HUES64 (cell line): ENCODE measurements at regions not wholly inside any gene's neighbourhood (a gene's known extent, or its start where the extent isn't known, plus 50 kb on each side); places are given as distances from the start of the nearest gene placed in this dataset.
"Not testable (repeated sequence)": the region's sequence is repeated elsewhere in the genome, so short reads cannot be mapped to it uniquely, and the experiment has no call there.

Source experiments
- H3K27ac ChIP-seq: 2 replicates; pipeline ENCODE4 v1.7.0; 2013; ENCODE audit warnings: low read depth, low read length, inconsistent platforms
- H3K27me3 ChIP-seq: 2 replicates; pipeline ENCODE4 v1.6.1; 2013; ENCODE audit warnings: mild to moderate bottlenecking, low read length; ENCODE audit not compliant: insufficient read depth
- H3K36me3 ChIP-seq: 2 replicates; pipeline ENCODE4 v1.6.1; 2013; ENCODE audit warnings: mild to moderate bottlenecking, low read length; ENCODE audit not compliant: insufficient read depth
- H3K4me1 ChIP-seq: 2 replicates; pipeline ENCODE4 v1.6.1; 2013; ENCODE audit warnings: mild to moderate bottlenecking, low read length, moderate library complexity; ENCODE audit not compliant: insufficient read depth
- H3K4me3 ChIP-seq: 2 replicates; pipeline ENCODE4 v1.5.1; 2013; ENCODE audit warnings: mild to moderate bottlenecking, low read length, moderate library complexity
- H3K9ac ChIP-seq: 2 replicates; pipeline ENCODE4 v1.6.1; 2013; ENCODE audit warnings: mild to moderate bottlenecking, low read depth, low read length
- H3K9me3 ChIP-seq: 2 replicates; pipeline ENCODE4 v1.6.1; 2013; ENCODE audit warnings: low read depth, low read length; ENCODE audit not compliant: insufficient read depth
- WGBS: fragments of 150-250, 120-280 bp; methylation state at CpG from one replicate; pipeline ENCODE4 v1.1.7; 2013; ENCODE audit warnings: missing lambda C conversion rate; 5-methylcytosine and 5-hydroxymethylcytosine counted together

GRCh38 chr15:95770196-95770595, 560.3 kb upstream of the NR2F2 start:
- H3K27ac ChIP-seq: 0 out of 2 replicates have a peak overlapping the region, but pooled peaks have one; percentile 8

DNA sequence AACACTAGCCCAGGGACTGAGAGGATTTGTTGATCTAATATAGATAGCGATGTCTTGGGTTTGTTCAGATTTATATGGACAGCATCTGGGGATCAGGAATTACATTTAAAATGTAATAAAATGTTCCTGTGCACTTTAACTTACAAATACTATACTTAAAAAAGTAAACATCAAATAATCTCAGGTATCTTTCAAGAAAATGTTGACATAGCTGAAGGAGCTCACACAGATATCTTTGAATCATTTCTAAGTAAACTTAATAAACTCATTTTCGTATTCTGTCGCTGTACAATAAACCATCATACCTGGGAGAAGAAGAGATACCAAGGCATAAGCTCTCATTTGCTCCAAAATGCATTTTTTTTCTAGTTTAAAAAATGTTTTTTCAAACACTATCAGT, 557.5 kb upstream of the NR2F2 start:
- 100% methylated on average over 3 of the region's 3 CpGs for WGBS
- no peak overlapping the region for H3K9ac ChIP-seq
- H3K4me1 ChIP-seq: peaks cover 9% of the 10 kb centered on the region
- H3K4me3 ChIP-seq: no peak overlapping the region
- H3K36me3 ChIP-seq: no peaks in the 10 kb centered on the region
- no peaks in the 10 kb centered on the region for H3K9me3 ChIP-seq
- H3K27ac ChIP-seq: no peak overlapping the region
- no peaks in the 10 kb centered on the region for H3K27me3 ChIP-seq

More at GRCh38 chr15:95770196-95770595, 560.3 kb upstream of the NR2F2 start:
- Histone ChIP-seq H3K9ac (no peak overlapping the region), H3K36me3 (no peaks in the 10 kb centered on the region), H3K4me3 (no peak overlapping the region), H3K9me3 (no peaks in the 10 kb centered on the region), H3K4me1 (peaks cover 9% of the 10 kb centered on the region), H3K27me3 (no peaks in the 10 kb centered on the region)

DNA sequence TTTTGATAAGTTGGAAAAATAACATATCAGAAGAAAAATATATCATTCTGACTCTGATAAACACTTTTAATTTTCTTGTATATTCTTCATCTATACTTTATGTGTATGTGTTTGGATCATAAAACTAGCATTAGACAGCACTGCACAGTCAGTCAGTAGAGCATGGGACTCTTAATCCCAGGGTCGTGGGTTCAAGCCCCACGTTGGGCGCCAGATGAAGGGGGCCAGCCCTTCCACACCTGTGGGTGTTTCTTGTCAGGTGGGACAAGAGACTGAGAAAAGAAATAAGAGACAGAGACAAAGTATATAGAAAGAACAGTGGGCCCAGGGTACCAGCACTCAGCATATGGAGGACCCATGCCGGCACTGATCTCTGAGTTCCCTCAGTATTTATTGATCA, 546.0 kb upstream of the NR2F2 start:
- Histone ChIP-seq H3K4me3 (no peak overlapping the region), H3K9ac (no peak overlapping the region), H3K9me3 (peaks cover 46% of the 10 kb centered on the region), H3K4me1 (no peaks in the 10 kb centered on the region), H3K27ac (no peak overlapping the region), H3K36me3 (0 out of 2 replicates have a peak, but pooled peaks cover 3% of the 10 kb centered on the region), H3K27me3 (no peaks in the 10 kb centered on the region)
- WGBS: 96% methylated on average over 4 of the region's 4 CpGs

- H3K9me3 ChIP-seq: peaks cover 46% of the 10 kb centered on the region
- H3K27me3 ChIP-seq, H3K27ac ChIP-seq, H3K4me1 ChIP-seq, H3K36me3 ChIP-seq, H3K9ac ChIP-seq, H3K4me3 ChIP-seq: not testable (repeated sequence)
- WGBS: 79% methylated on average over 2 of the region's 2 CpGs
Observed at GRCh38 chr15:95785276-95785675, 545.2 kb upstream of the NR2F2 start.

- H3K4me3 ChIP-seq: no peak overlapping the region
- H3K27ac ChIP-seq: no peak overlapping the region
- no peaks in the 10 kb centered on the region for H3K9me3 ChIP-seq
- no peaks in the 10 kb centered on the region for H3K27me3 ChIP-seq
- H3K9ac ChIP-seq: no peak overlapping the region
- WGBS: 79% methylated on average over 1 of the region's 2 CpGs
- H3K36me3 ChIP-seq: no peaks in the 10 kb centered on the region
- no peaks in the 10 kb centered on the region for H3K4me1 ChIP-seq
Observed at GRCh38 chr15:95793231-95793630, 537.3 kb upstream of the NR2F2 start.

DNA sequence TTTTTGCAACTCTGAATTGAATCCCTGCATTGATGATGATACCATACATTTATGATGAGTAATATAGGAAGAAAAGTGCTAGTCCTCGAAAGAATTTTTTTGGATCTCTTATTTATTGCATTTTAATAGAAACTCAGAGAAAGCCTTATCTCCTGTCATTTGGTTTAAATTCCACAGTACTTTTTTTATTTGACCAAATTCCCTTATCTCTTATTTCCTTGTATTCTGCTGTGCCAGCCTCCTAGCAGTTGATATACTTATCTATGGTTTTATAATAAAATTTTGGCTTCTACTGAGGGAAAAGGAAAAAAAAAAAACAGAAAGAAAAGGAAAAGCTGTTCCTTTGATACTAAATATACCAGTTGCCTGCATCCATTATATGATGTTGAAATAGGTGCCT, 535.1 kb upstream of the NR2F2 start:
- Histone ChIP-seq H3K9ac (no peak overlapping the region), H3K27me3 (no peaks in the 10 kb centered on the region), H3K4me3 (no peak overlapping the region), H3K9me3 (no peaks in the 10 kb centered on the region), H3K36me3 (no peaks in the 10 kb centered on the region), H3K27ac (no peak overlapping the region), H3K4me1 (no peaks in the 10 kb centered on the region)
- WGBS: 83% methylated on average over 1 of the region's 1 CpG

DNA sequence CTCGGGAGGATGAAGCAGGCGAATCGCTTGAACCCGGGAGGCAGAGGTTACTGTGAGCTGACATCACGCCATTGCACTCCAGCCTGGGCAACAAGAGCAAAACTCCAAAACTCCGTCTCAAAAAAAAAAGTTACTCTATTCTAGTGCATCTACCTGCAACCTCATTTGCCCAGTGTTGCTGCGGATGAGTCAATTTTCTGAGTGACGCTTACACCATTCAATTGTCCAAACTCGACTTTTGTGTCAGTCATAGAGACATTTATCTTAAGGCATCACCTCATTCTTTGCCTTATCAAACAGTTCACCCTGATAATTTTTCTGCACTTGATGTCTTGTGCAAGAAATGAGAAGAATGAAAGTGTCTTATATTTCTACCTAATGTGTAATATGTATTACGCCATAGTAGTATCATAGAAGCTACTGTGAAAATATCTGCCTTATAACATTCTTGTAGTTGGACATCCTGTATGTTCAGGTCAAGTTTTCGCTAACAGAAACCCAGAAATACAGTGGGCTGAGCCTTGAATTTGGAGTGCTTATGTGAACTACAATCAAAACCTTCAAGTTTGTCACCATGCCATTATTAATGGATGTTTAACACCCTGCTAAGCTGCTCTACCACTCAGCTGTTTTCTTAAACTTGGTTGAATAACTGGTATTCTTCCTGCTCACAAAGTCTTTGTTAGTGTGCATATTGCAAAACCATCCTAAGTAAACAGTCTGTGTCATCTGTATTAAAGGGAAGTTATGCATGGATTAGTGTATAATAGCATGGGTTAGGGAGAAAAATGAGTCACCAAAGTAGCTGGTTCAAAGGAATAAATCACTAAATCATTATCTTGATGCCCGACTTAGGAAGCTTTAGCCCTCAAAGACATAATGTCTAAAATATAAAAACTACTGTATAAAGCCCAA, 531.0 kb upstream of the NR2F2 start:
- 96% methylated on average over 10 of the region's 12 CpGs for WGBS
- no peak overlapping the region for H3K9ac ChIP-seq
- peaks cover 12% of the 10 kb centered on the region; the same call in 1 of the 2 replicates for H3K4me1 ChIP-seq
- H3K27me3 ChIP-seq: no peaks in the 10 kb centered on the region
- H3K36me3 ChIP-seq: no peaks in the 10 kb centered on the region
- H3K9me3 ChIP-seq: no peaks in the 10 kb centered on the region
- no peak overlapping the region for H3K27ac ChIP-seq
- no peak overlapping the region for H3K4me3 ChIP-seq

DNA sequence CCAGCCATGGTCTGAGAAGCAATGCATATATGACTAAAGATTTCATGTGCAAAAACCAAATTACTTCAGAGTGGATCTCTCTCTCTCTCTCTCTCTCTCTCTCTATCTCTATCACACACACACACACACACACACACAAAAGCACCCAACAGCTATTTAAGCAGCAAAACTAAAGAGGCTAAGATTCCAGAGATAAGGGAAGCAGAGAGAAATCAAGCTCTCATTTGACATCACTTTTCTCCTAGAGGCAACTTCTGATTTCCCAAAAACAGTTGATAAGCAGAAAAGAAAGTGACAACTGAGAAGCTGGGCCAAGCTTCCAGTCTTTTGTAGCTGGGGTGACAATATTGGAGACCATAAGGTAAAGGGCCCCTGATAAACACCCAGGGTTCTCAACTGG, 526.0 kb upstream of the NR2F2 start:
- H3K4me1 ChIP-seq: peaks cover 12% of the 10 kb centered on the region; the same call in 1 of the 2 replicates
- no peaks in the 10 kb centered on the region for H3K27me3 ChIP-seq
- H3K9me3 ChIP-seq: peaks cover 3% of the 10 kb centered on the region; the same call in 1 of the 2 replicates
- no peak overlapping the region for H3K27ac ChIP-seq
- no peak overlapping the region for H3K4me3 ChIP-seq
- no peak overlapping the region for H3K9ac ChIP-seq
- H3K36me3 ChIP-seq: no peaks in the 10 kb centered on the region

DNA sequence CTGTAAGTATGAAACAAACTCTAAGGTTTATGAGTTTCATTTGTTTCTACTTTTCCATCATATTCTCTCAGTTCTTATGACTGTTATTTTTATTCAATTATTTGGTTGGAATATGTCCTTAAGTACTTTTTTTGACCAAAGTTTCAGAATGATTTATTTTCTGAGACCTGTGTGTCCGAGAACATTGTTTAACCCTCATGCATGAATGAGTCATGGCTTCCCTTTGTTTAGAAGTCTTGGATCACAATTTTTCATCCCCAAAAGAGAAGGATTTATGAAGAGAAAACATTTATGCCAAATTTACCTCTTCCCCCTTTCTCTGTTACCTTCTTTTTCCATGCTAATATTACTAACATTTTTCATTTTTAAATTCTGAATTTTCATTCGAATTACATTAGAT, 518.0 kb upstream of the NR2F2 start:
- H3K9me3 ChIP-seq: no peaks in the 10 kb centered on the region
- H3K27me3 ChIP-seq: no peaks in the 10 kb centered on the region
- 94% methylated on average over 2 of the region's 2 CpGs for WGBS
- no peak overlapping the region for H3K27ac ChIP-seq
- no peaks in the 10 kb centered on the region for H3K4me1 ChIP-seq
- no peak overlapping the region for H3K9ac ChIP-seq
- no peaks in the 10 kb centered on the region for H3K36me3 ChIP-seq
- no peak overlapping the region for H3K4me3 ChIP-seq

DNA sequence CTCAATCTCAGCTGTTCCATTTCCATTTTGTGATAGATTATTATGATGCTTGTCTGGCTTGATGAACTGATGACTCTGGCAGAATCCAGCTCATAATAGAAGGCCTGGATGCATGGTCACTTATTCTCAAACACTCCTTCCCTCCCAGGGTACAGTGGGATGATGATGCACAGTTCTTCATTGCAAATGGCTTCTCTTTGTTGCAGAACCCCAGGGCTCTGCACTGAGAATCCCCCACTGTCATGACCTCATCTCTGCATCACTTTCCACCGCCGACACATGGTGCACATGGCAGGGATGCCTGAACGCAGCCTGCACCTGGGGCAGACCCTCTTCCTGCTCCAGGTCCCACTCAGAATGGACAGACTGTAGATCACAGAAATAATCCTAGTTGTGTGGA, 515.6 kb upstream of the NR2F2 start:
- H3K9ac ChIP-seq: no peak overlapping the region
- 95% methylated on average over 3 of the region's 3 CpGs for WGBS

DNA sequence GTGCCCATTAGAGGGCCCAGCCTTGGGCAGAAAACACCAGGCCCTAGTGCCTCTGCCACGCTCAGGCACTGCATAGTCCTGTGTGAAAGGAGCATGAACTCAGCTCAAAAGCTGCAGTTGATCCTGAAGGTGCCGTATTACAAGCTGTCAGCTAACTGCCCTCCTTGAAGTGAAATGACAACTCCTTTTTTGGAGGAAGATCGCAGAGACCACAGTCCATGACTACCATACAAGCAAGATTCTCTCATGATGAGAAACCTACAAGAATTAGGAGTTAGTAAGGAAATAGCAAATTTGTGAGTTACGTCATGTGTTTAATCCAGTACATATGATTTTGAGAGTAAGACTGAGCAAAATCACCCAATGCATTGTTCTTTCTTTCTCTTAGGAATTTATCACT, 513.9 kb upstream of the NR2F2 start:
- H3K9me3 ChIP-seq: no peaks in the 10 kb centered on the region
- no peak overlapping the region for H3K4me3 ChIP-seq
- H3K27ac ChIP-seq: no peak overlapping the region
- H3K36me3 ChIP-seq: no peaks in the 10 kb centered on the region
- H3K4me1 ChIP-seq: no peaks in the 10 kb centered on the region
- no peaks in the 10 kb centered on the region for H3K27me3 ChIP-seq
- 96% methylated on average over 4 of the region's 4 CpGs for WGBS
- no peak overlapping the region for H3K9ac ChIP-seq

More for the DNA sequence above, 515.6 kb upstream of the NR2F2 start:
- Histone ChIP-seq H3K4me3 (no peak overlapping the region), H3K9me3 (no peaks in the 10 kb centered on the region), H3K36me3 (no peaks in the 10 kb centered on the region), H3K27me3 (no peaks in the 10 kb centered on the region), H3K27ac (no peak overlapping the region), H3K4me1 (no peaks in the 10 kb centered on the region)
